H1 (cell line): ENCODE measurements at regions not wholly inside any gene's neighbourhood (a gene's known extent, or its start where the extent isn't known, plus 50 kb on each side); places are given as distances from the start of the nearest gene placed in this dataset.

Experiments used
- CTCF ChIP-seq, 3 experiments: IDR thresholded peaks; 1 replicate in 2 of 3; 2 replicates in 1 of 3; pipeline versions ENCODE4 v1.5.1 to v1.6.1; 2011; ENCODE audit warnings: low read length in 3 of 3, mild to moderate bottlenecking in 3 of 3, inconsistent platforms in 2 of 3, low read depth in 1 of 3, moderate library complexity in 1 of 3; ENCODE audit not compliant: insufficient read depth in 1 of 3; ENCODE audit errors: control extremely low read depth in 1 of 3
- POLR2A ChIP-seq, 2 experiments: IDR thresholded peaks; 1 replicate in 1 of 2; 2 replicates in 1 of 2; pipeline ENCODE4 v1.6.1; 2011; ENCODE audit warnings: low read depth in 2 of 2, low read length in 2 of 2, mild to moderate bottlenecking in 2 of 2; ENCODE audit errors: control extremely low read depth in 1 of 2
- SUZ12 ChIP-seq: fragments of 200-600 bp; sonication (generic); IDR thresholded peaks from 2 replicates; pipeline ENCODE4 v1.6.1; 2012; ENCODE audit warnings: mild to moderate bottlenecking, inconsistent platforms, low read length, moderate library complexity, mixed read lengths

- no peak for TF ChIP-seq CTCF (IDR thresholded peaks at IDR 0.05; ENCODE audit: control extremely low read depth in 1 of 3, insufficient read depth in 1 of 3, low read depth in 1 of 3, low read length in 3 of 3)
- no peak for TF ChIP-seq POLR2A (IDR thresholded peaks at IDR 0.05; ENCODE audit: control extremely low read depth in 1 of 2, low read depth in 2 of 2, low read length in 2 of 2)
- TF ChIP-seq SUZ12 = no peak
These were observed 1189.1 kb upstream of the NXPH2 start for GRCh38 chr2:139969323-139969722.
